Bronchial epithelial cell (primary cell): ENCODE measurements at regions not wholly inside any gene's neighbourhood (a gene's known extent, or its start where the extent isn't known, plus 50 kb on each side); places are given as distances from the start of the nearest gene placed in this dataset.

Experiments used
- DNase-seq: peaks from one replicate; pipeline ENCODE4 v3.0.0-alpha.2; 2010; ENCODE audit warnings: low read depth
- FAIRE-seq: peaks from 2 replicates; lab custom pipeline; 2011; peaks lifted over from hg19 to GRCh38; lab: Jason Lieb, UNC
- H3K27me3 ChIP-seq: 2 replicates; pipeline ENCODE4 v1.5.1; 2011; ENCODE audit warnings: low read length; ENCODE audit not compliant: control insufficient read depth, insufficient read depth
- H3K36me3 ChIP-seq: 2 replicates; pipeline ENCODE4 v1.5.1; 2011; ENCODE audit warnings: low read length; ENCODE audit not compliant: control insufficient read depth, insufficient read depth
- H3K4me3 ChIP-seq: 2 replicates; pipeline ENCODE4 v1.5.1; 2011; ENCODE audit warnings: mild to moderate bottlenecking, low read depth, low read length, control low read depth
- CTCF ChIP-seq: IDR thresholded peaks from 2 replicates; pipeline ENCODE4 v1.5.1; 2011; ENCODE audit warnings: mild to moderate bottlenecking, moderate library complexity, low read length, control low read depth, inconsistent platforms; ENCODE audit not compliant: insufficient read depth, severe bottlenecking

GRCh38 chr12:125451408-125451807 is 386.2 kb downstream of the AACS start:
- Histone ChIP-seq H3K36me3 (no peaks in the 10 kb centered on the region), H3K4me3 (no peak overlapping the region), H3K27me3 (no peaks in the 10 kb centered on the region)
- FAIRE-seq = no peak
- no peak for TF ChIP-seq CTCF
- no peak for DNase-seq

GRCh38 chr12:125453751-125454150 is 388.5 kb downstream of the AACS start:
- FAIRE-seq = no peak
- no peak for TF ChIP-seq CTCF
- no peak overlapping the region for H3K4me3 ChIP-seq
- H3K36me3 ChIP-seq = no peaks in the 10 kb centered on the region
- no peaks in the 10 kb centered on the region for H3K27me3 ChIP-seq
- no peak for DNase-seq

DNA sequence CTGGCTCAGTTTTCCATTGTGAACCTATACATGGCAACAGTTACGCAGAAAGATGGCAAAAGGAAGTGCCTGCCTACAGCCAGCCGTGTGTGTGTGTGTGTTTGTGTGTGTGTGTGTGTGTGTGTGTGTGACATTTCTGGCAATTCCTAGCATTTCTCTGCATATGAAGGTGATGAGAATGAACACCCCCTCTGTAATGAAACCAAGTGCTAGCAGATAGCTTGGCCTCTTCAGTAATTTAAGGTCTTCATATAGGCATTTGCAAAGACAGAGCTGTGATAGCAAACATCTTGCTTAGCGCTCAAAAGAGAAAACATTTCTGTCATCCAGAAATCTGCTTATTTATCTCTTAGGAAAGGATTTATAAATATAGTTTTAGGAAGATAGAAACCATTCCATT is 389.1 kb downstream of the AACS start:
- no peaks in the 10 kb centered on the region for H3K27me3 ChIP-seq
- no peak for DNase-seq
- TF ChIP-seq CTCF = no peak
- FAIRE-seq = no peak
- no peak overlapping the region for H3K4me3 ChIP-seq
- no peaks in the 10 kb centered on the region for H3K36me3 ChIP-seq

DNA sequence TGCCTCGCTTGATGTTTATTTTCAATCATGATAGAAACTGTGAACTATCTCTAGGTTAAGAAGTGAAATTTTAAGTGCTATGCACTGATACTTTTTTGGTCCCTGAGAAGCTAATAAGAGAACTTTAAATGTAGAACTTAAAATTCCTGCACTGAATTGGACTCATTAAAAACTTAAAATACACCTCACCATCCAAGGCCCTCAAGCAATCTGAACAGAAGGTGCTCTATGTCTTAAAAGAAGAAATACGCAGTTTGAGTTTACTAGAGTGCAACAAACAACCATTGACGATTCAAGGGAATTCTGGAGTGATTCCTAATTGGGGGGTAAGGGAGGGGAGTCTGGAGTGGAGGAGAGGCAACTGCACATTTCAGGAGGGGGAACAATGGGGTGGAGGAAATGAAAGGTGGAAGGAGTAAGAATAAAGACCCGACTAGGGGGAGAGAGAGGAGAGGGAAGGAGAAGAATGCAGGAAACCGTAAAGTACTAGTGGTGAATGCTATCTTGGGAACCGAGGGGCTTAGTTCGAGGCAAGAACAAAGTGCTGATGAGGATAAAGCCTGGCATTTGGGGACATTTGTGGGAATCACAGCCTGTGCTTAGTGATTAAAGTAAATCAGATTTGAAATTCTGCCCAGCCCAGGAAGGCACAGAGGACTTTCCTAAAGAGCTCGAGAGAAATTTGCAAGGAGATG is 389.7 kb downstream of the AACS start:
- Histone ChIP-seq H3K36me3 (no peaks in the 10 kb centered on the region), H3K4me3 (no peak overlapping the region), H3K27me3 (no peaks in the 10 kb centered on the region)
- no peak for TF ChIP-seq CTCF
- DNase-seq = no peak
- no peak for FAIRE-seq

DNA sequence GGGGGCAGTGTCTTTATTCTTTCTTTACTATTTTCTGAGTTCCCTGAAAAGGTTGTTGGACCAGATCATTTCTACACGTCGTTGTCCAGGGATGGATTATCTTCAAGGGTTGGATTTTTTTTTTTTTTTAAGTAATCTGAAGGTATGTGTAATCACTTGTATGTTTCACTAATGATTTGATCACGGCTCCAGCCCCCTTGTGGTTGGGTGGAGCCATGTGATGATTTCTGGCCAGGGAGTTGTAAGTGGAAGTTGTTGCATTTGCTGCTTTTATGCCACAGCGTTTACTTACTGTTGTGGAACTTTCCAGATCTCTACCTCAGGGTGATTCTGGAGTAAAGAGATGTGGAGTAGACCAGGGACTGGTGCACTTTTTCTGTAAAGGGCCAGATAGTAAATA is 390.3 kb downstream of the AACS start:
- H3K4me3 ChIP-seq = no peak overlapping the region
- H3K36me3 ChIP-seq = no peaks in the 10 kb centered on the region
- FAIRE-seq (no peak), DNase-seq (no peak)
- TF ChIP-seq CTCF = no peak
- H3K27me3 ChIP-seq = no peaks in the 10 kb centered on the region

DNA sequence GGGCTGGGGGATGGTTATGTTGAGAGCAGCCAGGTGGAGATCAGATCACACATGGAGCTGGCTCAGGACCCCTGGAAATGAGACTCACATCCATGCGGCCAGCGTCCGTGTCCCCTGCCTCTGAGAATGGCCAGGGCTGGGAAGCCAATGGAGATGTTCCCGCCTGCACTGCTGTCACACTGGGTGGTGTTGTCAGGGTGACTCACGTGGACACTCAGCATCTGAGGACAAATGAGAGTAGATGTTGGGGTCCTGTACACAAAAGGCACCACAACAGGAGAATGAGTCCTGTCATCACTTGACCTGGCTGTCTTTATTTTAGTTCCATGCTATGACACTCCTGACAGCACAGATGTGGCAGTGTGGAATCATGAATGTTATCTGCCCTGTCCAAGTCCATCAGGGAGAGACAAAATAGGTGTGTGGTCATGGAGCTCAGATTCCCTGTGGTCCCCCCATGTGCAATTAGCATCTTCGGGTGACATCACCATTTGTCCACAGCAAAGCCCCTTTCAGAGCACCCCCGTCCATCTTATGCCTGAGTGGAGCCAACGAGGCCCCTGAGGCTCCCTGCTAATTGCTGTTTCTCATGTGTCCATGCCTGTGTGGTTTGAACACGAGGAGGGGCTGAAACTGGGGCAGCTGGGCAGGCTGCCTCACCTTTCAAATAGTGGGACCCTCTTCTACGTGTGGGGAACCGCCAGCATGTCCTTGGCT is 393.5 kb downstream of the AACS start:
- Histone ChIP-seq H3K4me3 (no peak overlapping the region), H3K27me3 (no peaks in the 10 kb centered on the region), H3K36me3 (no peaks in the 10 kb centered on the region)
- no peak for DNase-seq
- no peak for TF ChIP-seq CTCF
- no peak for FAIRE-seq
